Ectodermal cell (in vitro differentiated cells): ENCODE measurements at regions not wholly inside any gene's neighbourhood (a gene's known extent, or its start where the extent isn't known, plus 50 kb on each side); places are given as distances from the start of the nearest gene placed in this dataset.

Experiments used
- H3K27ac ChIP-seq: 2 replicates; pipeline ENCODE4 v1.7.0; 2013; ENCODE audit warnings: mild to moderate bottlenecking, low read depth, low read length; ENCODE audit not compliant: insufficient read depth, poor library complexity, severe bottlenecking
- H3K27me3 ChIP-seq: 2 replicates; pipeline ENCODE4 v1.7.0; 2013; ENCODE audit warnings: mild to moderate bottlenecking, low read length; ENCODE audit not compliant: insufficient read depth, control insufficient read depth, poor library complexity, severe bottlenecking
- H3K36me3 ChIP-seq: one replicate; pipeline ENCODE4 v1.7.0; 2013; ENCODE audit warnings: low read length; ENCODE audit not compliant: control insufficient read depth, insufficient read depth
- H3K4me1 ChIP-seq: one replicate; pipeline ENCODE4 v1.7.0; 2013; ENCODE audit warnings: low read length; ENCODE audit not compliant: control insufficient read depth, insufficient read depth
- H3K4me3 ChIP-seq: 2 replicates; pipeline ENCODE4 v1.7.0; 2013; ENCODE audit warnings: low read depth, low read length, control low read depth; ENCODE audit not compliant: insufficient read depth
- H3K9me3 ChIP-seq: 2 replicates; pipeline ENCODE4 v1.7.0; 2013; ENCODE audit warnings: mild to moderate bottlenecking, low read length, moderate library complexity; ENCODE audit not compliant: control insufficient read depth
- WGBS, 2 experiments: methylation state at CpG; one replicate each; pipeline ENCODE4 v1.1.7; 2013; ENCODE audit warnings: missing lambda C conversion rate in 2 of 2; 5-methylcytosine and 5-hydroxymethylcytosine counted together

DNA sequence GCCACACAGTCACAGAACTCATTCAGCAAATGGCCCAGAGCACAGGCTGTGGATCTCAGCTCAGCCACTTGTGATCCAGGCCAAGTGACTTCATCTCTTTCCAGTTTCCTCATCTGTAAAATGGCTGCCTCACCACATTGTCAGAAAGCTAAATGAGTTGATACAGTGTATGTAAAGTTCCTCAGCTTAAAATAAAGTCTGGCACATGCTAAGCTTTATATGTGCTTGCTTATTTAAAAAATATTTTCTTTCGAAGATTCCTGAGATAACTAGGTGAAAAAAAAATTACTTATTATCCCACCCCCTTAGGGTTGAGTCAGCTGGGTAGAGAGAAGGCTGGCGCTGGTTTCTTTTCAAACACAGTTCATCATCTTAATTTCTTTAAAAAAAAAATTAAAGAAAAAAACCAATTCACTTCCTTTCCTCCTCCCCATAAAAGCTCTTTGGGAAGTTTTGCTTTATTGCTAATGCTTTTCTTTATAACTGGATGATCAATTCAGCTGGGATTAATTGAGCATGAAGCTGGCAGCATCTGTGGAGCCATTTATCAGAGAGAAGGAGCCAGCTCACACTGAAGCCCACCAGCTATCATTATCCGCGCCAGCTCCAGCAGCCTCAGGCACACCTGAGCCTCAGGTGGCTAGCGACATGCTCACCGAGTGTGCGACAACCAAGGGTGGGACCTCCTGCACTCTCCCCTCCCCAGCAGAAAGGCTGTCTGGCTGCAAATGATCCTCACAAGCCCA, 354.9 kb downstream of the FOXO1 start:
- Histone ChIP-seq H3K27me3 (no peaks in the 10 kb centered on the region), H3K4me1 (no peaks in the 10 kb centered on the region), H3K27ac (no peak overlapping the region), H3K9me3 (no peaks in the 10 kb centered on the region), H3K4me3 (no peak overlapping the region), H3K36me3 (no peaks in the 10 kb centered on the region)
- WGBS, 2 experiments: 95 to 97% methylated on average over 6 of the region's 7 CpGs

DNA sequence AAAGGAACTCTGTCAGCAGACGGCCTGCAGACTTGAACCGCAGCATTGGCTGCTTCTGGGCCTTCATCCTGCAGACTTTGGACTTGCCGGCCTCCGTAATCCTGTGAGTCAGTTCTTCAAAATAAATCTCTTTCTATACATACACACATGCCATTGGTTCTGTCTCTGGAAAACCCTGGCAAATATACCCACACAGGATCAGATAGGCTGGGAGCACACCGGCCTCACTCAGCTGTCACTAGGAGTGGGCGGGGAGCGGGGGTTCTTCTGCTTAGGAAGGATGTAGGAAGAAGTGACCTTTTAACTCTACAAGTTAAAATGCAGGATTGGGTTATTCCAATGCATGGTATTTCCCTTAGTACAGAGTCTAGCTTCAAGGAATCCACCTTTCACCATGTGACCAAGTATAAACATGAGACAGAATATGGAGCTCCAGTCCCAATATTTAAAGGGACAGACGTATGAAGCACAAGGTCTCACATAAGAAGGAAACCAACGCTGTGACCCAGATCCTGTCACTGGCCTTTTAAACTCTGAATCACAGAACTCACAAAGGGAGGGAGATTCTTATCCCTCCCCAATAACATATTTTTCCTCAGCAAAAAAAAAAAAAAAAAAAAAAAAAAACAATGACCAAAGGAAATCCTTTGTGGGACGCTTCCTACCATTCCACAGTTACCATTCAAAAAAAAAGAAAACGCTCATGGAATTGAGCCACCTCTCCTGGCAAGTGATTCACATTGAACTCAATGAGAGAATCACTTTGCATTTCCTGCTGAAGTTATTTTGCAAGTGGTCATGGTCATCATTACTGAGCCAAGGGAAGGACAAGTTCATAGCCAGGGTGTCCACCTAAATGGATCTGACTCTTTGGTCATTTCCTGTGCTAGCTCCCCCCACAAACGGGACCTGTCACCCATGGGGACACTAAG, 352.9 kb downstream of the FOXO1 start:
- no peaks in the 10 kb centered on the region for H3K9me3 ChIP-seq
- no peaks in the 10 kb centered on the region for H3K27me3 ChIP-seq
- H3K27ac ChIP-seq: no peak overlapping the region
- H3K36me3 ChIP-seq: no peaks in the 10 kb centered on the region
- 87 to 92% methylated on average over 12 of the region's 12 CpGs for WGBS, 2 experiments
- H3K4me3 ChIP-seq: no peak overlapping the region
- no peaks in the 10 kb centered on the region for H3K4me1 ChIP-seq

DNA sequence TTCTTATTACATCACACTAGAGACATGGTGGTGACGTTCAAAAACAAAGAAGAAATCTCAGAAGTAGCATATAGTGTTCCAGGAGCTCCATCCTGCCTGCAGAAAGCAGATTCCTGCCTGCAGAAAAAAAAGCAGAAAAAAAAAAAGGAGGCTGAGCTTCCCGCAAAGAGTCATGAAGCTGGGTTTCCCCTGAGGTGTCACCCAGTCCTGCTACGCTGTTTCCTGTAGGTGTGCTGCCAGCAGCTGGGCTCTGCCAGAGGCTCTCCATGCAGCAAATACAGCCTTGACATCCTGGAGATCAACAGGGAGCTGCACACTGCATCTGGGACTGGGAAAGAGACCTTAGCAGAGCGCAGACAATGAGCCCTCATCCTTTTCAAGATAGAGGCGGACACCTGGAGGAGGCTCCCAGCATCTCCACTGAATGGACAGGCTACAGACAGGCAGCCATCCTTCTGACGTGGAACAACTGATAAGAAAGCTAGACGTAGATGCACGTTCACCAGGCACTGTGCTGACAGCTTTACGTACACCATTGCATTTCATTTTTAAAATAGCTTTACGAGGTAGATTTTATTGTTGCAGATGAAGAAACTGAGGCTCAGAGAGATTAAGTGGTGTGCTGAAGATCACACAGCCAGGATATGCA, 350.9 kb downstream of the FOXO1 start:
- Histone ChIP-seq H3K27ac (no peak overlapping the region), H3K9me3 (no peaks in the 10 kb centered on the region), H3K4me1 (no peaks in the 10 kb centered on the region), H3K4me3 (no peak overlapping the region), H3K27me3 (no peaks in the 10 kb centered on the region), H3K36me3 (no peaks in the 10 kb centered on the region)
- WGBS, 2 experiments: 92 to 93% methylated on average over 10 of the region's 10 CpGs

DNA sequence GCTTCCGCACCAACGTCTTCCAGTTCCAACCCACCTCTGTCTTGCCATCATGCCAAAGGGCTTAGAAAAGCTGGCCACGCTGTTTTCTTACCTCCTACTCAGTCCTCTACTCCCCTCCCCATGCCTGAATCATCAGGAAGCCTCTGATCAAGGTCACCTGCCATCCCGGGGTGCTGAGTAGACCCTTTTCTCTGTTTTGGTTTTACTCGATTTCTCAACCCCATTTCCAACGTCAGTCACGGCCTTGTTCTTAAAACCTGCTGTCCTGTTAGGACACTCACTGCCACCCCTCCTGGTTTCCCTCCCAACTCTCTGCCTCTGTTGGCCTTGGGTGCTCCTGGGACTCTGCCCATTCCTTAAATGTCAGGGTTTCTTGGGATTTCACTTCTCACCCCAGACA, 350.1 kb downstream of the FOXO1 start:
- Histone ChIP-seq H3K36me3 (no peaks in the 10 kb centered on the region), H3K27me3 (no peaks in the 10 kb centered on the region), H3K4me3 (no peak overlapping the region), H3K9me3 (no peaks in the 10 kb centered on the region), H3K4me1 (no peaks in the 10 kb centered on the region), H3K27ac (no peak overlapping the region)
- WGBS, 2 experiments: 88 to 90% methylated on average over 7 of the region's 7 CpGs

DNA sequence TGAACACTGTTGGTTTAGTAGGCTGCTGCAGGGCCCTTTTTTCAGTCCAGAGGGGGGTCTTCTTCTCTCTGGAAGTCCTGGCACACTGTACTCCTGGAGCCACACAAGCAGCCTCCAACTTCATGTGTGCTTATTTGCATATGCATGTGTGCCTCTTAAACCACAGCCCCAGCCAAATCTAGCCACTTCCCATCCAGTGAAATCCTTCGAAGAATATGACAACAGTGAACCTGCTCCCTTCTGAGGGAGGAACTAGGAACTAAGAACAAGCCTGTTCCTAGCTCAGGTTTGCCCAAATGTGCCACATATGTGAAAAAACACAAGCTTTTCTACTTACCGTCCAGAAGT, 348.5 kb downstream of the FOXO1 start:
- Histone ChIP-seq H3K4me3 (no peak overlapping the region), H3K36me3 (no peaks in the 10 kb centered on the region), H3K4me1 (no peaks in the 10 kb centered on the region), H3K9me3 (no peaks in the 10 kb centered on the region), H3K27me3 (no peaks in the 10 kb centered on the region), H3K27ac (no peak overlapping the region)
- 93 to 97% methylated on average over 2 of the region's 2 CpGs for WGBS, 2 experiments

DNA sequence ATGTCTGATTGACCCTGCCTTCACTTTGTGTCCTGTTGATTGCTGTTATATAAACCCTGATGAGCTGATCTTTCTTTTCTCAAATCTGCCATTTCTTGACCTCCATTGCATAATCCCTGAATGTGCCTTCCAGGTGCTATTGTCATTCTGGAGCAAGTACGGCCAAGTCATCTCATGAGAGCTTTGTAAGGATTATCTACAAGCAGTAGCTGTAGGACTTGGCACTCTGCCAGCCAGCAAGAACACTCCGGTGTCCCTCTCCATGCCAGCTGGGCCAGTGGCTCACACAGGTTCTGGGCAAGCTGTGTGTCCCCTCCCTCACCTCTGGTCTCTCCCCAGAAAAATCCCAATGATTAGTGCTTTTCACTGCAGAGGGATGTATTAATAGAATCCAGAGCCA, 348.1 kb downstream of the FOXO1 start:
- Histone ChIP-seq H3K27ac (no peak overlapping the region), H3K36me3 (no peaks in the 10 kb centered on the region), H3K4me1 (no peaks in the 10 kb centered on the region), H3K9me3 (no peaks in the 10 kb centered on the region), H3K4me3 (no peak overlapping the region), H3K27me3 (no peaks in the 10 kb centered on the region)
- WGBS, 2 experiments: 77% methylated on average over 2 of the region's 2 CpGs

DNA sequence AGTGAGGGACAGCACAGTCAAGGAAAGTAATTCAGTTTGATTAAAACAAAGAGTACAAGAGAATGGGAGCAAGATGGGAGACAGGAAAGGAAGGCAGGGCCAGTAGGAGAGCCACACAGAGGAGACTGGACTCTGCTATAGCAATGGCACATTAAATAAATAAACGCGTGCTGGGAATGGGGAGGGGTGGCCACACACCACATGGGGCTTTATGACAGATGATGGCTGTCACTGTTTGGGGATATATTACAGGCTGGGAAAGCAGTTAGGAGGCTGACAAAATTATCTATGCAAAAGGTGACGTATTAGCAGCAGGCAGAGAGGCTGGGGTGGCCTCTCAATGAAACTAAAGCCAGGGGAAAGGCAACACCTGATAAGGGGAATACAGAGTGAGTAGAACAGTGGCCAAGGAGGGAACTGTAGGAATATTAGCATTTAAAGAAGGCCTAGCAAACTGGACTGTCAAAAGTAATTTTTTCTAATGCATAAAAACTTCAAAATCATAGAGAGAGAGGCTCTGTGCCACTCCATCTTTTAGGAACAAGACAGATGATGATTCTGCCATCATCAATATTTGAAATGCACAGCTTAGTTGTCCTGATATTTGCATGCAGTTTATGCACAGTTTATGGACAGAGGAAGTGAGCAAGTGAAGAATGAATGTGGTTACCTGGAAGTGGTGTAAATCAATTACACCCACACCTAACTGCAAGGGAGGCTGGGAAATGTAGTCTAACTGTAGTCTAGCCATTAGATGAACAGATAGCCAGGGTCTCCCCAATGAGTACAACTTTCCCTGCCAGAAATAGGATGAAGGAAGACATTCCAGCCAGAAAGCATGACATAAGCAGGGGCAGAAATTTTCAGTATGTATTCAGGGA, 346.5 kb downstream of the FOXO1 start:
- H3K27ac ChIP-seq: no peak overlapping the region
- no peaks in the 10 kb centered on the region for H3K27me3 ChIP-seq
- no peak overlapping the region for H3K4me3 ChIP-seq
- no peaks in the 10 kb centered on the region for H3K4me1 ChIP-seq
- WGBS, 2 experiments: 78 to 79% methylated on average over 3 of the region's 3 CpGs
- H3K36me3 ChIP-seq: no peaks in the 10 kb centered on the region
- H3K9me3 ChIP-seq: peaks cover 3% of the 10 kb centered on the region

DNA sequence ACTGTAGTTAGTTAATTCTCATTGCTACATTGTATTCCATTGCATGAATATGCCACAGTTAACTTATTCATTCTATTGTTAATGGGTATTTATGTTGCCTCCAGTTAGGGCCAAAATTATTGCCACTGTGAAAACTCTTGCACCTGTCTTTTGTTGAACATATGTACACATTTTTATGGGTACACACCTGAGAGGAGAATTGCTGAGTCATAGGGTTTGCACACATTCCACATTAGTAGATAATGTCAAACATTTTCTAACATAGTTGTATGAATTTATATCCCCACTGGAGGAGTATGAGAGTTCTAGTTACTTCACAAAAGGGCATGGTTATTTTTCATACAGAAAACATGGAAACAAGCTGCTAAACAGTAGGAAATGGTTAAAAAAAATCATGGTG, 338.4 kb downstream of the FOXO1 start:
- Histone ChIP-seq H3K4me3 (no peak overlapping the region), H3K27me3 (no peaks in the 10 kb centered on the region), H3K4me1 (no peaks in the 10 kb centered on the region), H3K27ac (no peak overlapping the region), H3K9me3 (peaks cover 3% of the 10 kb centered on the region), H3K36me3 (no peaks in the 10 kb centered on the region)

DNA sequence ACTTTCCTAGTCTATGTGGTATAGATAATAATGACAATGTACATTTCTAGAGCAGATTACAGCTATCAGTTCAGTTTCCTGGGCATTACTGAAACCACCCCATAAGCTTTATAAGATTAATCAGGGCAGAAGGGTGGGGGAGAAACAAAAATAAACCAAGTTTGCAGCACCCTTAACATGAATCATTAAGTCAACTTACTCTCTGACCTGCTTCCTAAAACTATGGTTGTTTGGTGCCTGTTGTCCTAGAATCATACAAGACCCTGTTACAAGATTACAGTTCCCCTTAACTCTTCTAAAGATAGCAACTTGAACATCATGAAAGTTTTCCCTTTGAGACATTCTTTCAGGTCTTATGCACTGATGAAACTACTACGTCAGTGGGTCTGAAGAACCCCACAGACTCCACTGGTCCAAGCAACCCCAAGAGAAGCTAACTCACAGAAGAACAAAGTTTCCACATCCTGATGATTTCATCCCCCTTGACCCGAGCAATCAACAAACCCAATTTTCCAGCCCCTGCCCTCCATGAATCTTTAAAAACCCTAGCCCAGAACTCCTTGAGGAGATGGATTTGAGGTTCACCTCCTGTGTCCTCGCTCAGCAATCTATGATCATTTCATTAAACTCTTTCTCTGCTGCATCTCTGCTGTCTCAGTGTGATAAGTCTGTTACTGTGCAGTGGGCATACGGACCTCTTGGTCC, 336.5 kb downstream of the FOXO1 start:
- Histone ChIP-seq H3K4me3 (no peak overlapping the region), H3K27me3 (no peaks in the 10 kb centered on the region), H3K9me3 (no peaks in the 10 kb centered on the region), H3K36me3 (no peaks in the 10 kb centered on the region), H3K4me1 (no peaks in the 10 kb centered on the region), H3K27ac (no peak overlapping the region)
- WGBS, 2 experiments: 89 to 92% methylated on average over 4 of the region's 4 CpGs
